ENCODE measurements at regions not wholly inside any gene's neighbourhood (a gene's known extent, or its start where the extent isn't known, plus 50 kb on each side); places are given as distances from the start of the nearest gene placed in this dataset.

- TF ChIP-seq CTCF (IDR thresholded peaks at IDR 0.05) (no peak), POLR2A (IDR thresholded peaks at IDR 0.05) (no peak)
Measured at GRCh38 chr7:132030883-132031282, 474.5 kb upstream of the PODXL start.
